ENCODE measurements at regions not wholly inside any gene's neighbourhood (a gene's known extent, or its start where the extent isn't known, plus 50 kb on each side); places are given as distances from the start of the nearest gene placed in this dataset.

GRCh38 chr5:56350011-56350596, 117.0 kb upstream of the ANKRD55 start:
- intact Hi-C loops (cut with DNase I) = no loop called here
- ATAC-seq (peak in 1 of 4 donors; percentile 35), DNase-seq (no peak)
- Histone ChIP-seq H3K9me3 (no peaks in the 10 kb centered on the region), H3K36me3 (ENCODE audit: insufficient read depth in 1 of 2, low read depth in 1 of 2) (no peaks in the 10 kb centered on the region), H3K4me1 (peaks cover 12% of the 10 kb centered on the region), H3K4me3 (no peak overlapping the region), H3K27me3 (ENCODE audit: insufficient read depth in 3 of 3, low read length in 2 of 3) (peaks cover 0 to 2% (median 0%) of the 10 kb centered on the region in 3 donors), H3K27ac (peak overlapping the region; percentile 4)
- WGBS, 3 donors = 47 to 53% (median 48%) methylated on average over 3 of the region's 3 CpGs
- no peak for TF ChIP-seq CTCF (IDR thresholded peaks at IDR 0.05)

GRCh38 chr5:56349461-56349860, 116.3 kb upstream of the ANKRD55 start:
- no peaks in the 10 kb centered on the region for H3K9me3 ChIP-seq
- H3K4me1 ChIP-seq = peaks cover 12% of the 10 kb centered on the region
- no peak for DNase-seq
- ATAC-seq = no peak
- H3K27ac ChIP-seq = no peak overlapping the region
- no peaks in the 10 kb centered on the region for H3K36me3 ChIP-seq (ENCODE audit: insufficient read depth in 1 of 2, low read depth in 1 of 2)
- intact Hi-C loops (cut with DNase I) = no loop called here
- H3K4me3 ChIP-seq = no peak overlapping the region
- TF ChIP-seq CTCF (IDR thresholded peaks at IDR 0.05) = no peak
- peaks cover 0 to 2% (median 0%) of the 10 kb centered on the region in 3 donors for H3K27me3 ChIP-seq (ENCODE audit: insufficient read depth in 3 of 3, low read length in 2 of 3)
- 92 to 94% (median 93%) methylated on average over 5 of the region's 5 CpGs for WGBS, 3 donors

- no peak for TF ChIP-seq CTCF (IDR thresholded peaks at IDR 0.05)
- ATAC-seq (no peak), DNase-seq (no peak)
- 68 to 85% (median 75%) methylated on average over 2 of the region's 2 CpGs for WGBS, 3 donors
- Histone ChIP-seq H3K4me1 (peaks cover 12% of the 10 kb centered on the region), H3K4me3 (no peak overlapping the region), H3K27me3 (ENCODE audit: insufficient read depth in 3 of 3, low read length in 2 of 3) (peaks cover 0 to 2% (median 0%) of the 10 kb centered on the region in 3 donors), H3K9me3 (no peaks in the 10 kb centered on the region), H3K36me3 (ENCODE audit: insufficient read depth in 1 of 2, low read depth in 1 of 2) (no peaks in the 10 kb centered on the region), H3K27ac (no peak overlapping the region)
- intact Hi-C loops (cut with DNase I) = no loop called here
These were observed 113.8 kb upstream of the ANKRD55 start for GRCh38 chr5:56346741-56347535.

GRCh38 chr5:56346044-56346710, 113.0 kb upstream of the ANKRD55 start:
- H3K4me3 ChIP-seq = no peak overlapping the region
- no peak for TF ChIP-seq CTCF (IDR thresholded peaks at IDR 0.05)
- WGBS, 3 donors = 87 to 94% (median 89%) methylated on average over 5 of the region's 5 CpGs
- DNase-seq (no peak), ATAC-seq (no peak)
- H3K4me1 ChIP-seq = peaks cover 10% of the 10 kb centered on the region
- peaks cover 0 to 2% (median 0%) of the 10 kb centered on the region in 3 donors for H3K27me3 ChIP-seq (ENCODE audit: insufficient read depth in 3 of 3, low read length in 2 of 3)
- H3K36me3 ChIP-seq (ENCODE audit: insufficient read depth in 1 of 2, low read depth in 1 of 2) = no peaks in the 10 kb centered on the region
- intact Hi-C loops (cut with DNase I) = no loop called here
- no peaks in the 10 kb centered on the region for H3K9me3 ChIP-seq
- no peak overlapping the region for H3K27ac ChIP-seq

Data from psoas muscle (tissue), 7 donors.